ENCODE measurements at regions not wholly inside any gene's neighbourhood (a gene's known extent, or its start where the extent isn't known, plus 50 kb on each side); places are given as distances from the start of the nearest gene placed in this dataset.

- TF ChIP-seq CTCF (IDR thresholded peaks at IDR 0.05) (no peak), POLR2A (IDR thresholded peaks at IDR 0.05) (no peak)
Observed at GRCh38 chr13:105073041-105073440, 1462.4 kb downstream of the EFNB2 start.

Measured in breast epithelium (tissue), 3 donors.